Amniotic stem cell (primary cell): ENCODE measurements at regions not wholly inside any gene's neighbourhood (a gene's known extent, or its start where the extent isn't known, plus 50 kb on each side); places are given as distances from the start of the nearest gene placed in this dataset.

Source experiments
- DNase-seq: peaks from one replicate; lab custom pipeline; 2025; lab: John Stamatoyannopoulos, UW

GRCh38 chr14:76551906-76552305 is 176.0 kb downstream of the ESRRB start:
- no peak for DNase-seq

- DNase-seq: no peak
These were observed 188.8 kb downstream of the ESRRB start for GRCh38 chr14:76564471-76565422.

GRCh38 chr14:76566439-76566838 is 190.5 kb downstream of the ESRRB start:
- no peak for DNase-seq

GRCh38 chr14:76574416-76575095 is 186.7 kb upstream of the VASH1 start:
- no peak for DNase-seq

GRCh38 chr14:76575108-76575507 is 186.2 kb upstream of the VASH1 start:
- no peak for DNase-seq

GRCh38 chr14:76576047-76576741 is 185.1 kb upstream of the VASH1 start:
- no peak for DNase-seq

GRCh38 chr14:76577090-76577489 is 184.2 kb upstream of the VASH1 start:
- no peak for DNase-seq

- DNase-seq: no peak
These were observed 183.4 kb upstream of the VASH1 start for GRCh38 chr14:76577837-76578236.

GRCh38 chr14:76580399-76580798 is 180.9 kb upstream of the VASH1 start:
- no peak for DNase-seq

- DNase-seq: no peak
These were observed 180.3 kb upstream of the VASH1 start for GRCh38 chr14:76580967-76581366.

GRCh38 chr14:76581592-76581991 is 179.7 kb upstream of the VASH1 start:
- no peak for DNase-seq

- no peak for DNase-seq
These were observed 178.8 kb upstream of the VASH1 start for GRCh38 chr14:76582447-76582846.

- DNase-seq: no peak
These were observed 178.1 kb upstream of the VASH1 start for GRCh38 chr14:76583174-76583573.

- no peak for DNase-seq
These were observed 177.5 kb upstream of the VASH1 start for GRCh38 chr14:76583805-76584204.

- DNase-seq: no peak
These were observed 177.0 kb upstream of the VASH1 start for GRCh38 chr14:76584271-76584702.

GRCh38 chr14:76585616-76586015 is 175.7 kb upstream of the VASH1 start:
- no peak for DNase-seq

- no peak for DNase-seq
These were observed 172.0 kb upstream of the VASH1 start for GRCh38 chr14:76589246-76589645.

GRCh38 chr14:76591266-76591665 is 170.0 kb upstream of the VASH1 start:
- no peak for DNase-seq

- DNase-seq: no peak
These were observed 166.0 kb upstream of the VASH1 start for GRCh38 chr14:76595266-76595665.

- no peak for DNase-seq
These were observed 163.9 kb upstream of the VASH1 start for GRCh38 chr14:76597387-76597786.

- no peak for DNase-seq
These were observed 162.1 kb upstream of the VASH1 start for GRCh38 chr14:76599141-76599540.

GRCh38 chr14:76599559-76600287 is 161.5 kb upstream of the VASH1 start:
- no peak for DNase-seq
